Neural progenitor cell (in vitro differentiated cells): ENCODE measurements at regions not wholly inside any gene's neighbourhood (a gene's known extent, or its start where the extent isn't known, plus 50 kb on each side); places are given as distances from the start of the nearest gene placed in this dataset.

Experiments used
- DNase-seq: peaks from one replicate; pipeline ENCODE4 v3.0.0-alpha.2; 2016; ENCODE audit warnings: low spot score
- H2AFZ ChIP-seq: fragments of 200-600 bp; sonication (generic); replicated peaks from 2 replicates; pipeline ENCODE4 v1.6.1; 2016; ENCODE audit warnings: antibody characterized with exemption
- H3F3A ChIP-seq: fragments of 200-600 bp; sonication (generic); 2 replicates; pipeline ENCODE4 v1.6.1; 2016; ENCODE audit warnings: antibody characterized with exemption, low read depth
- H3K27ac ChIP-seq: fragments of 200-600 bp; sonication (generic); 2 replicates; pipeline ENCODE4 v1.5.1; 2016; ENCODE audit warnings: mild to moderate bottlenecking
- H3K27me3 ChIP-seq: fragments of 200-600 bp; sonication (generic); 2 replicates; pipeline ENCODE4 v1.6.1; 2016; ENCODE audit warnings: mild to moderate bottlenecking, moderate library complexity
- H3K36me3 ChIP-seq: fragments of 200-600 bp; sonication (generic); 2 replicates; pipeline ENCODE4 v1.5.1; 2016
- H3K4me1 ChIP-seq: fragments of 200-600 bp; sonication (generic); 2 replicates; pipeline ENCODE4 v1.6.1; 2016; ENCODE audit warnings: mixed run types
- H3K4me2 ChIP-seq: fragments of 200-600 bp; sonication (generic); 2 replicates; pipeline ENCODE4 v1.6.1; 2016
- H3K4me3 ChIP-seq: fragments of 200-600 bp; sonication (generic); 2 replicates; pipeline ENCODE4 v1.5.1; 2016
- H3K79me2 ChIP-seq: fragments of 200-600 bp; sonication (generic); 2 replicates; pipeline ENCODE4 v1.6.1; 2016; ENCODE audit warnings: low read depth
- H3K9ac ChIP-seq: fragments of 200-600 bp; sonication (generic); 2 replicates; pipeline ENCODE4 v1.6.1; 2016
- H3K9me3 ChIP-seq: fragments of 200-600 bp; sonication (generic); 2 replicates; pipeline ENCODE4 v1.5.1; 2016; ENCODE audit warnings: low read depth
- H4K20me1 ChIP-seq: fragments of 200-600 bp; sonication (generic); 2 replicates; pipeline ENCODE4 v1.6.1; 2016; ENCODE audit warnings: low read depth
- H3K27ac Mint-ChIP-seq: 3 replicates; pipeline ENCODE4 v1.8.0; 2021; ENCODE audit warnings: mixed read lengths
- H3K27me3 Mint-ChIP-seq: 2 replicates; pipeline ENCODE4 v1.8.0; 2022; ENCODE audit warnings: low read depth, mild to moderate bottlenecking, inconsistent platforms, moderate library complexity, mixed read lengths; ENCODE audit not compliant: insufficient read depth
- H3K36me3 Mint-ChIP-seq: 3 replicates; pipeline ENCODE4 v1.8.0; 2021; ENCODE audit warnings: mixed read lengths
- H3K4me1 Mint-ChIP-seq: 3 replicates; pipeline ENCODE4 v1.8.0; 2021; ENCODE audit warnings: mixed read lengths
- H3K4me3 Mint-ChIP-seq: 3 replicates; pipeline ENCODE4 v1.8.0; 2021; ENCODE audit warnings: mild to moderate bottlenecking, moderate library complexity, mixed read lengths
- H3K9me3 Mint-ChIP-seq: 3 replicates; pipeline ENCODE4 v1.8.0; 2020; ENCODE audit warnings: mixed read lengths
- CTCF ChIP-seq: fragments of 200-600 bp; sonication (generic); IDR thresholded peaks from 2 replicates; pipeline ENCODE4 v1.5.1; 2017; ENCODE audit warnings: antibody characterized with exemption, mild to moderate bottlenecking
- EZH2 ChIP-seq: fragments of 200-600 bp; sonication (generic); IDR thresholded peaks from 2 replicates; pipeline ENCODE4 v1.6.1; 2017; ENCODE audit warnings: antibody characterized with exemption, mild to moderate bottlenecking, moderate library complexity
- EZH2phosphoT487 ChIP-seq: fragments of 200-600 bp; sonication (generic); IDR thresholded peaks from 2 replicates; pipeline ENCODE4 v1.6.1; 2017; ENCODE audit warnings: antibody characterized with exemption

- Histone ChIP-seq H3K4me3 (no peak overlapping the region), H3K4me1 (peaks cover 13% of the 10 kb centered on the region), H4K20me1 (no peaks in the 10 kb centered on the region), H3K4me2 (no peak overlapping the region), H3K79me2 (no peaks in the 10 kb centered on the region), H3K36me3 (no peaks in the 10 kb centered on the region), H3K9me3 (no peaks in the 10 kb centered on the region), H3K9ac (no peak overlapping the region), H2AFZ (no peak overlapping the region), H3K27ac (no peak overlapping the region), H3F3A (peaks cover 7% of the 10 kb centered on the region), H3K27me3 (no peaks in the 10 kb centered on the region)
- Mint-ChIP-seq H3K36me3 (no peaks in the 10 kb centered on the region), H3K27me3 (peaks cover 3% of the 10 kb centered on the region), H3K27ac (no peak overlapping the region), H3K4me1 (no peaks in the 10 kb centered on the region), H3K4me3 (no peak overlapping the region), H3K9me3 (no peaks in the 10 kb centered on the region)
- no peak for TF ChIP-seq EZH2
- no peak for TF ChIP-seq CTCF
- TF ChIP-seq EZH2phosphoT487: no peak
- DNase-seq: no peak
These were observed 52.6 kb upstream of the ELF5 start for GRCh38 chr11:34566208-34566551.

DNA sequence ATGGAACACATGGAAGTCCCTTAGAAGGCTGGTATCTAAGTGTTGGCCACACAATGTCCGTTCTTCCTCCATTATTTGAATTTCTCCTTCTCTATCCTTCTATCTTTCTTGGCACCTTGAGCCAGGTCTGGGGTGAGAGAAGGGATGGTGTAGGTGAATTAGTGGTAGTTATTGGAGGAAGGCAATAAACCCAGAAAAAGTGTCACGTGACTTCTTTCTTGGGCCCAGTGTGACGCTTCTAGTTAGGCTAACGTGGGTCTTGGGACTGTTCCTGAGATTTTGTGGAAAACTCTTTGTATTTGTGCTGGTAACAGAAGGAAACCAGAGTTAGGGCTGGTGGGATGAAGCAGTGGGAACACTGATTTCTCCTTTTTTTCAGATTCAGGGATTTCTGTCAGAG, 53.1 kb upstream of the ELF5 start:
- DNase-seq: no peak
- Mint-ChIP-seq H3K4me3 (no peak overlapping the region), H3K27me3 (peaks cover 3% of the 10 kb centered on the region), H3K9me3 (no peaks in the 10 kb centered on the region), H3K27ac (no peak overlapping the region), H3K4me1 (no peaks in the 10 kb centered on the region), H3K36me3 (no peaks in the 10 kb centered on the region)
- Histone ChIP-seq H3K36me3 (no peaks in the 10 kb centered on the region), H3K4me3 (no peak overlapping the region), H3K4me2 (no peak overlapping the region), H4K20me1 (no peaks in the 10 kb centered on the region), H3K27me3 (no peaks in the 10 kb centered on the region), H3K27ac (no peak overlapping the region), H3F3A (peaks cover 7% of the 10 kb centered on the region), H3K9me3 (no peaks in the 10 kb centered on the region), H3K9ac (no peak overlapping the region), H3K4me1 (peaks cover 13% of the 10 kb centered on the region), H3K79me2 (no peaks in the 10 kb centered on the region), H2AFZ (no peak overlapping the region)
- TF ChIP-seq EZH2 (no peak), EZH2phosphoT487 (no peak), CTCF (no peak)

DNA sequence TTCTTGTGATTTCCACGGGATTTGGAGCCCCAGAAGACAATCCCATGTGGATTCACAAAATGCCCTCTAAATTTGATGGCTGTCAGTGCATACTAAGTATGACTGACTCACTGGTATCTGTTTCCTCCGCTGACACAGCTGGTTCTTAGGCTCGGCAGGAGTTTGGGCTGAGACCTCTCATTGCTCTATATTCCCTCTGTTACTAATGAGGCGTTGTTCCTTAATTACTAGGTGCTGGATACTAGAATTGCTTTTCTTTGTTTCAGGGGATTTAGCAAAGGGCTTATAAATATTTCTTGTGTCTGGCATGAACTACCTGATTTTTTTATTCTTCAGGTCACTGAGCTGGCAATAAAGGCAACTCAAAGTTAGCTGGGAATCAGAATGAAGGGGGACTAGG, 53.2 kb upstream of the EHF start:
- H3K36me3 Mint-ChIP-seq: no peaks in the 10 kb centered on the region
- no peak for DNase-seq
- Histone ChIP-seq H3K4me1 (peaks cover 13% of the 10 kb centered on the region), H2AFZ (no peak overlapping the region), H3K9me3 (no peaks in the 10 kb centered on the region), H3K79me2 (no peaks in the 10 kb centered on the region), H3K36me3 (no peaks in the 10 kb centered on the region), H3K27ac (no peak overlapping the region), H3K4me3 (no peak overlapping the region), H4K20me1 (no peaks in the 10 kb centered on the region), H3K4me2 (no peak overlapping the region), H3K27me3 (no peaks in the 10 kb centered on the region), H3F3A (peaks cover 7% of the 10 kb centered on the region), H3K9ac (no peak overlapping the region)
- H3K27me3 Mint-ChIP-seq: peaks cover 3% of the 10 kb centered on the region
- no peak overlapping the region for H3K27ac Mint-ChIP-seq
- TF ChIP-seq EZH2: no peak
- no peak for TF ChIP-seq CTCF
- no peak for TF ChIP-seq EZH2phosphoT487
- H3K4me3 Mint-ChIP-seq: no peak overlapping the region
- no peaks in the 10 kb centered on the region for H3K4me1 Mint-ChIP-seq
- no peaks in the 10 kb centered on the region for H3K9me3 Mint-ChIP-seq

DNA sequence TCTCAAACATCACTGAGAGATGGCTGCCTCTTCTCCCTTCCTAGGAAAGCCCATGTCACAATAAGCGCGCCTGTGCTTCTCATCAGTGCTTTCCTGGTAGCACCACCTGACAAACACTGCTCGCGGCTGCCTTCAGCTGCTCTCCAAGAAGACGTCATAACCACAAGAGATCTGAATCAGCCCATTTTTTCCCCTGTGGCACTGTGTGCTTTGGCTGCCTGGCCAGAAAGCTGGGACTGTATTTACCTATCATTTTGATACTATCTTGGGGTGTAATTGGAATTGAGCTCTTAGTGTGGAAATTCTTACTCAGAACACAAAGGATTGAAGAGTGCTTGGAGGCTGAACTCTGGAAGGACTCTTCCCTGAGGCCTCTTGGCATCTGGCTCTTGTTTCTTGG, 50.3 kb upstream of the EHF start:
- H3F3A ChIP-seq: peaks cover 5% of the 10 kb centered on the region
- no peaks in the 10 kb centered on the region for H3K36me3 Mint-ChIP-seq
- H2AFZ ChIP-seq: no peak overlapping the region
- H4K20me1 ChIP-seq: no peaks in the 10 kb centered on the region
- no peak overlapping the region for H3K9ac ChIP-seq
- no peak for DNase-seq
- H3K27ac ChIP-seq: no peak overlapping the region
- H3K27me3 Mint-ChIP-seq: peaks cover 3% of the 10 kb centered on the region
- no peaks in the 10 kb centered on the region for H3K9me3 ChIP-seq
- no peak overlapping the region for H3K27ac Mint-ChIP-seq
- H3K36me3 ChIP-seq: no peaks in the 10 kb centered on the region
- H3K4me3 Mint-ChIP-seq: no peak overlapping the region
- no peaks in the 10 kb centered on the region for H3K9me3 Mint-ChIP-seq
- H3K4me1 ChIP-seq: peaks cover 6% of the 10 kb centered on the region
- no peaks in the 10 kb centered on the region for H3K4me1 Mint-ChIP-seq
- H3K79me2 ChIP-seq: no peaks in the 10 kb centered on the region
- no peak overlapping the region for H3K4me3 ChIP-seq
- no peak overlapping the region for H3K4me2 ChIP-seq
- no peaks in the 10 kb centered on the region for H3K27me3 ChIP-seq
- TF ChIP-seq EZH2: no peak
- TF ChIP-seq EZH2phosphoT487: no peak
- TF ChIP-seq CTCF: no peak
